ENCODE measurements at regions not wholly inside any gene's neighbourhood (a gene's known extent, or its start where the extent isn't known, plus 50 kb on each side); places are given as distances from the start of the nearest gene placed in this dataset.

- no peak for TF ChIP-seq CTCF (IDR thresholded peaks at IDR 0.05 in 4 of 5, conservative IDR thresholded peaks at IDR 0.05 in 1 of 5)
- no peak for TF ChIP-seq POLR2A (IDR thresholded peaks at IDR 0.05)
Observed at GRCh38 chr4:181541396-181541795, 701.8 kb upstream of the TENM3 start.

Measured in gastrocnemius medialis (tissue), 4 donors.